Right atrium auricular region (tissue), 2 donors: ENCODE measurements at regions not wholly inside any gene's neighbourhood (a gene's known extent, or its start where the extent isn't known, plus 50 kb on each side); places are given as distances from the start of the nearest gene placed in this dataset.

Experiments
- DNase-seq: peaks from one replicate; pipeline ENCODE4 v3.0.0-alpha.2; 2019; ENCODE audit warnings: low spot score
- H3K27ac ChIP-seq, 2 donors: fragments of 200-600 bp; sonication (generic); 1 replicate in 1 of 2; 2 replicates in 1 of 2; pipeline ENCODE4 v1.5.1; 2016 to 2019
- H3K27me3 ChIP-seq, 2 donors: fragments of 200-600 bp; sonication (generic); one replicate each; pipeline versions ENCODE4 v1.5.1 to v1.6.0; 2017 to 2019
- H3K36me3 ChIP-seq: fragments of 200-600 bp; sonication (generic); one replicate; pipeline ENCODE4 v1.5.1; 2016
- H3K4me1 ChIP-seq, 2 donors: fragments of 200-600 bp; sonication (generic); one replicate each; pipeline versions ENCODE4 v1.5.1 to v1.6.0; 2017 to 2019
- H3K4me3 ChIP-seq, 2 donors: fragments of 200-600 bp; sonication (generic); 1 replicate in 1 of 2; 2 replicates in 1 of 2; pipeline ENCODE4 v1.5.1; 2017 to 2019; ENCODE audit warnings: mild to moderate bottlenecking in 1 of 2, moderate library complexity in 1 of 2
- H3K9me3 ChIP-seq, 2 donors: fragments of 200-600 bp; sonication (generic); one replicate each; pipeline ENCODE4 v1.5.1; 2019
- TF ChIP-seq, protein P1 (sequence below), 2 donors: fragments of 200-600 bp; sonication (generic); IDR thresholded peaks; one replicate each; pipeline ENCODE4 v1.5.1; 2019; ENCODE audit warnings: antibody characterized with exemption in 2 of 2

DNA sequence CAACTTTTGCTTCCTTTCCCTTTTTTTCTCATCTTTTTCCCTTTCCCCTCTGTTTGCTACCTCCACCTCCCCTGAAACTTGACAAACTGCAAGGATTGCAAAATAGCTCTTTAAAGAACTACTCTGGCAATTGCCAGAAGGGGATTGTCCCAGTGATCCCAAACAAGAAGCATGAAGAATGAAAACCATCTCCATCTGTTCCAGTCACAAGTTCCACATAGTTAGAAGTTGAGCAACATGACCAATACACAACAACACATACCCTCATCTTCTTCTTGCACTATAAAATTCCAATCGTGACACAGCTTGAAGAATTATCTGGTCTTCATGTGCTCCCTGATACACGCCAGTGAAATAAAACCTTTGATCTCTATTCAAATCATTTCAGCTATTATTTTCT is 93.7 kb upstream of the USP15 start:
- DNase-seq, result no peak
- Histone ChIP-seq H3K4me3 (no peak overlapping the region), H3K27me3 (no peaks in the 10 kb centered on the region), H3K9me3 (no peaks in the 10 kb centered on the region), H3K36me3 (no peaks in the 10 kb centered on the region), H3K4me1 (no peaks in the 10 kb centered on the region), H3K27ac (no peak overlapping the region)
- TF ChIP-seq, protein P1, sequence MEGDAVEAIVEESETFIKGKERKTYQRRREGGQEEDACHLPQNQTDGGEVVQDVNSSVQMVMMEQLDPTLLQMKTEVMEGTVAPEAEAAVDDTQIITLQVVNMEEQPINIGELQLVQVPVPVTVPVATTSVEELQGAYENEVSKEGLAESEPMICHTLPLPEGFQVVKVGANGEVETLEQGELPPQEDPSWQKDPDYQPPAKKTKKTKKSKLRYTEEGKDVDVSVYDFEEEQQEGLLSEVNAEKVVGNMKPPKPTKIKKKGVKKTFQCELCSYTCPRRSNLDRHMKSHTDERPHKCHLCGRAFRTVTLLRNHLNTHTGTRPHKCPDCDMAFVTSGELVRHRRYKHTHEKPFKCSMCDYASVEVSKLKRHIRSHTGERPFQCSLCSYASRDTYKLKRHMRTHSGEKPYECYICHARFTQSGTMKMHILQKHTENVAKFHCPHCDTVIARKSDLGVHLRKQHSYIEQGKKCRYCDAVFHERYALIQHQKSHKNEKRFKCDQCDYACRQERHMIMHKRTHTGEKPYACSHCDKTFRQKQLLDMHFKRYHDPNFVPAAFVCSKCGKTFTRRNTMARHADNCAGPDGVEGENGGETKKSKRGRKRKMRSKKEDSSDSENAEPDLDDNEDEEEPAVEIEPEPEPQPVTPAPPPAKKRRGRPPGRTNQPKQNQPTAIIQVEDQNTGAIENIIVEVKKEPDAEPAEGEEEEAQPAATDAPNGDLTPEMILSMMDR (IDR thresholded peaks at IDR 0.05), result no peak

DNA sequence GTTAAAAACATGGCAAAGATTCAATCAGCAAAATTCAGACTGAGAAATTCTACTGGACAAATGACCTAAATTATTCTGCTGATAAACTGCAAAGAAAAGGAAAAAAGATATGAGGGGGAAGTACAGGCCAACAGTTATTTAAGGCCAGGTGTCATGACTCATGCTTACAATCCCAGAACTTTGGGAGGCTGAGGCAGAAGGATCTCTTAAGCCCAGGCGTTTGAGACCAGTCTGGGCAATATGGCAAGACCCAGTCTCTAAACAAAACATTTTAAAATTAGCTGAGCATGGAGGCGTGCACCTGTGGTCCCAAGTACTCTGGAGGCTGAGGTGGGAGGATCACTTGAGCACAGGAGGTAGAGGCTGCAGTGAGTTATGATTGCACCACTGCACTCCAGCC is 91.8 kb upstream of the USP15 start:
- H3K4me1 ChIP-seq, result no peaks in the 10 kb centered on the region
- no peak for DNase-seq

DNA sequence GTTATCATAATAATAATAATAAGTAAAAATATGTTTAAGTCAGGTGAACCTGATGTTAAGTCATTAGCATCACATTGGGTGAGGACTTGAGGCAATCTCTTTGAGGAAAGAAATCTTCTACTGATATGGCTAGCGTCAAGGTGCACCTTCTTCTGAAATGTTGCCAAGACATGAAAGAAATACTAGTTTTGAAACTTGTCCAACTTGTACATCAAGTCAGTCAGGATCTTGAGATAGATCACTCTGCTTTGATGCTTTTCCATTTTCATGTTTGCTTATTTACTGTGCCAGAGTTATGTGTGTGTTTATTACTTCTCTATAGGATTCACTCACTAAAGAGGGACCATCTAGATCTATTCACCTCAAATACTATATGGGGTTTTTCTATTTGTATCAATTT is 90.0 kb upstream of the USP15 start:
- H3K9me3 ChIP-seq, result no peaks in the 10 kb centered on the region
- no peaks in the 10 kb centered on the region for H3K27me3 ChIP-seq
- no peak overlapping the region for H3K27ac ChIP-seq
- DNase-seq, result no peak
- no peak overlapping the region for H3K4me3 ChIP-seq
- H3K36me3 ChIP-seq, result no peaks in the 10 kb centered on the region
- H3K4me1 ChIP-seq, result no peaks in the 10 kb centered on the region
- TF ChIP-seq, protein P1 (IDR thresholded peaks at IDR 0.05), result no peak

More for the DNA sequence above, 91.8 kb upstream of the USP15 start:
- Histone ChIP-seq H3K27ac (no peak overlapping the region), H3K4me3 (no peak overlapping the region), H3K27me3 (no peaks in the 10 kb centered on the region), H3K9me3 (no peaks in the 10 kb centered on the region), H3K36me3 (no peaks in the 10 kb centered on the region)
- TF ChIP-seq, protein P1 (IDR thresholded peaks at IDR 0.05), result no peak

GRCh38 chr12:62190689-62191490 is 69.3 kb upstream of the USP15 start:
- no peak for DNase-seq

GRCh38 chr12:62191491-62192179 is 68.6 kb upstream of the USP15 start:
- DNase-seq, result no peak
- peaks cover 0 to 21% of the 10 kb centered on the region in 2 donors for H3K4me1 ChIP-seq
- H3K27me3 ChIP-seq, result peaks cover 13 to 27% of the 10 kb centered on the region in 2 donors
- H3K27ac ChIP-seq, result no peak overlapping the region
- H3K4me3 ChIP-seq, result peak overlapping the region; percentile 7 to 38
- no peaks in the 10 kb centered on the region for H3K36me3 ChIP-seq
- no peaks in the 10 kb centered on the region for H3K9me3 ChIP-seq
- TF ChIP-seq, protein P1 (IDR thresholded peaks at IDR 0.05), result no peak

More at GRCh38 chr12:62190689-62191490, 69.3 kb upstream of the USP15 start:
- H3K4me1 ChIP-seq, result peaks cover 0 to 21% of the 10 kb centered on the region in 2 donors
- no peaks in the 10 kb centered on the region for H3K36me3 ChIP-seq
- no peaks in the 10 kb centered on the region for H3K9me3 ChIP-seq
- TF ChIP-seq, protein P1 (IDR thresholded peaks at IDR 0.05), result no peak
- H3K4me3 ChIP-seq, result peak overlapping the region; percentile 7 to 38
- H3K27me3 ChIP-seq, result peaks cover 13 to 27% of the 10 kb centered on the region in 2 donors
- H3K27ac ChIP-seq, result no peak overlapping the region
